ENCODE measurements at regions not wholly inside any gene's neighbourhood (a gene's known extent, or its start where the extent isn't known, plus 50 kb on each side); places are given as distances from the start of the nearest gene placed in this dataset.
A peak's percentile ranks its signal among the peaks of the same experiment; 100 is the strongest.
"Not testable (repeated sequence)": the region's sequence is repeated elsewhere in the genome, so short reads cannot be mapped to it uniquely, and the experiment has no call there.

DNA sequence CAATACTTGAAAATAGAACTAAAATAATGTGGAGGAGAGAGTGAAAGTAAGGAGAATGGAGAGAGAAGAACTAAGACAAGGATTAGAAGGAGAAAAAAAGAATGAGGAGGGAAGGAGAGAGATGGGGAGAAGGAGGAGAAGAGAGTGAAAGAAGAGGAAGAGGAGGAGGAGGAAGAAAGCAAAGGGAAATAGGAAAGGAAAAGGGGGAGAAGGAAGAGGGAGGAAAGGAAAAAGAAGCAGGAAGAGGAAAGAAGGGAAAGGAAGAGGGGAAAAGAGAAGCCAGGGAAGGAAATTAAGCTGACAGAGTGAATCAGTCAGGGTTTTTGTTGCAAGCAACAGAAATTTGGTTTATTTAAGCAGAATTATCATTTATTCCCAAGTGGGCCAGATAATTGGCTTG is 241.7 kb upstream of the P2RY1 start:
- H3K4me3 Mint-ChIP-seq (ENCODE audit: low read depth, unreplicated experiment): no peak overlapping the region
- BruUV-seq (replicated peaks): no TSS peak
- H3K36me3 Mint-ChIP-seq (ENCODE audit: insufficient read depth, unreplicated experiment): no peaks in the 10 kb centered on the region
- no peak for DNase-seq
- CTCF ChIA-PET: no interaction called here
- intact Hi-C loops (cut with micrococcal nuclease; ENCODE audit: unreplicated experiment): loop anchor here (10.0 kb wide), 1 partner anchor 242 kb away; the partner anchor contains the start of gene P2RY1
- H3K27ac Mint-ChIP-seq (ENCODE audit: unreplicated experiment): no peak overlapping the region
- TF ChIP-seq, protein P1, sequence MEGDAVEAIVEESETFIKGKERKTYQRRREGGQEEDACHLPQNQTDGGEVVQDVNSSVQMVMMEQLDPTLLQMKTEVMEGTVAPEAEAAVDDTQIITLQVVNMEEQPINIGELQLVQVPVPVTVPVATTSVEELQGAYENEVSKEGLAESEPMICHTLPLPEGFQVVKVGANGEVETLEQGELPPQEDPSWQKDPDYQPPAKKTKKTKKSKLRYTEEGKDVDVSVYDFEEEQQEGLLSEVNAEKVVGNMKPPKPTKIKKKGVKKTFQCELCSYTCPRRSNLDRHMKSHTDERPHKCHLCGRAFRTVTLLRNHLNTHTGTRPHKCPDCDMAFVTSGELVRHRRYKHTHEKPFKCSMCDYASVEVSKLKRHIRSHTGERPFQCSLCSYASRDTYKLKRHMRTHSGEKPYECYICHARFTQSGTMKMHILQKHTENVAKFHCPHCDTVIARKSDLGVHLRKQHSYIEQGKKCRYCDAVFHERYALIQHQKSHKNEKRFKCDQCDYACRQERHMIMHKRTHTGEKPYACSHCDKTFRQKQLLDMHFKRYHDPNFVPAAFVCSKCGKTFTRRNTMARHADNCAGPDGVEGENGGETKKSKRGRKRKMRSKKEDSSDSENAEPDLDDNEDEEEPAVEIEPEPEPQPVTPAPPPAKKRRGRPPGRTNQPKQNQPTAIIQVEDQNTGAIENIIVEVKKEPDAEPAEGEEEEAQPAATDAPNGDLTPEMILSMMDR (IDR thresholded peaks at IDR 0.05; ENCODE audit: unreplicated experiment): no peak
- no peaks in the 10 kb centered on the region for H3K27me3 Mint-ChIP-seq (ENCODE audit: unreplicated experiment)
- H3K9me3 Mint-ChIP-seq (ENCODE audit: low read depth, unreplicated experiment): no peaks in the 10 kb centered on the region
- peaks cover 39% of the 10 kb centered on the region for H3K4me1 Mint-ChIP-seq (ENCODE audit: low read depth, unreplicated experiment)

DNA sequence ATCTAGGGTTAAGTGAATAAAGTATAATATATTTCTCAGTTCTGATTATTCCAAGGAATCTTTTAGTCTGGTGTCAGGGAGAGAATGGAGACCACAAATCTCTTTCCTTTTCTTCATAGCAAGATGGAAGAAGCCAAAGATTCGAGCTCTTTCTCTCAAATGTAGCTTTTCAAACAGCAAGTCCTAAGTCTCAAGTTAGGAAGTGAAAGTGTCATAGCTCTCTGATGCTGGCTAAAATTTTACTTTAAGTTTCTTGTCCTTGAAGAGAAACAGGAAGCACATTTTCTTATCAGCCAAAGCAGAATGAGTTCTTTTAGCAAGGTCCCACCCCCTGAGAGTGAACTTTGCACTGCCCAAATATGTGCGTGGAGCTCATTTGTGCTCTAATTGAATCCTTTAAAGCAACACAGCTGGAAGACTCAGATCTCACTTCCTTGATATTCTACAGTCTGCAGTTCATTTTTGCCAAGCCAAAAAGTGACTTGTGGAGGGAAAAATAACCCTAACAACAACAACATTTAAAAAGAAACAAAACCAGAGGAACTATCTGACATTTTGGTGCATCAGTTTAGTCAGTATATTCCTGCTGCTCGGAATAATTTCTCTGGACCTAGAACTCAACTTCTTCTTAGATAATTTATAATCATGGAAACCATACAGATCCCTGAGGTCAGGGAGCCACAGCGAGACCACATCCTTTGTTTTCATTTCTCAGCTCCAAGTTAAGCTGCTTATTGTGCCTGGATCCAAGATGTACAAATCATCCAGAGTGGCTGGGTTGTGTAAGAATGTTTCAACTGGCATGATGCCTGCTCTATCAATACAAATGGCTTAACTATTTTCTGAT is 238.7 kb upstream of the P2RY1 start:
- H3K27me3 Mint-ChIP-seq (ENCODE audit: unreplicated experiment): no peaks in the 10 kb centered on the region
- H3K4me1 Mint-ChIP-seq (ENCODE audit: low read depth, unreplicated experiment): peaks cover 45% of the 10 kb centered on the region
- DNase-seq: peak; percentile 72
- BruUV-seq (replicated peaks): no TSS peak
- H3K36me3 Mint-ChIP-seq (ENCODE audit: insufficient read depth, unreplicated experiment): no peaks in the 10 kb centered on the region
- peak overlapping the region; percentile 9 for H3K4me3 Mint-ChIP-seq (ENCODE audit: low read depth, unreplicated experiment)
- peak overlapping the region; percentile 69 for H3K27ac Mint-ChIP-seq (ENCODE audit: unreplicated experiment)
- intact Hi-C loops (cut with micrococcal nuclease; ENCODE audit: unreplicated experiment): loop anchor here (2.0 to 10.0 kb wide), 2 partner anchors 239 to 365 kb away; partner anchors contain the start of gene P2RY1
- TF ChIP-seq, protein P1 (IDR thresholded peaks at IDR 0.05; ENCODE audit: unreplicated experiment): no peak
- CTCF ChIA-PET: interaction anchor here (0.6 to 1.5 kb wide), 9 partner anchors 13 to 1417 kb away, joined by 3 to 5 read pairs (median 3); no protein-coding TSS in a partner anchor
- peaks cover 3% of the 10 kb centered on the region for H3K9me3 Mint-ChIP-seq (ENCODE audit: low read depth, unreplicated experiment)

DNA sequence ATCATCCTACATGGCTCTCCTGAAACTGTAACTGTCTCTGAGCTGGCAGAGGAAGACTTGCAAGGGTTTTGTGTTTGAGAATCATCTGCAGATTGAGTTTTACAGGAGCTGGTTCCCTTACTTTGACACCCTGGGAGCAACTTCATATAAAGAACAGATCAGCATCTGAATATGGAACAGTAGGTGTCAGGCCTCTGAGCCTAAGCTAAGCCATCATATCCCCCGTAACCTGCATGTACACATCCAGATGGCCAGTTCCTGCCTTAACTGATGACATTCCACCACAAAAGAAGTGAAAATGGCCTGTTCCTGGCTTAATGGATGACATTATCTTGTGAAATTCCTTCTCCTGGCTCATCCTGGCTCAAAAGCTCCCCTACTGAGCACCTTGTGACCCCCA is 238.1 kb upstream of the P2RY1 start:
- H3K36me3 Mint-ChIP-seq (ENCODE audit: insufficient read depth, unreplicated experiment); BruUV-seq (replicated peaks); H3K27me3 Mint-ChIP-seq (ENCODE audit: unreplicated experiment); H3K9me3 Mint-ChIP-seq (ENCODE audit: low read depth, unreplicated experiment); DNase-seq: not testable (repeated sequence)
- Mint-ChIP-seq H3K27ac (ENCODE audit: unreplicated experiment) (peak overlapping the region; percentile 69), H3K4me1 (ENCODE audit: low read depth, unreplicated experiment) (peaks cover 39% of the 10 kb centered on the region), H3K4me3 (ENCODE audit: low read depth, unreplicated experiment) (peak overlapping the region; percentile 9)
- intact Hi-C loops (cut with micrococcal nuclease; ENCODE audit: unreplicated experiment): loop anchor here (2.0 to 10.0 kb wide), 2 partner anchors 238 to 364 kb away; partner anchors contain the start of gene P2RY1
- CTCF ChIA-PET: interaction anchor here (1.1 to 1.5 kb wide), 3 partner anchors 12 to 122 kb away, joined by 3 to 5 read pairs (median 4); no protein-coding TSS in a partner anchor

DNA sequence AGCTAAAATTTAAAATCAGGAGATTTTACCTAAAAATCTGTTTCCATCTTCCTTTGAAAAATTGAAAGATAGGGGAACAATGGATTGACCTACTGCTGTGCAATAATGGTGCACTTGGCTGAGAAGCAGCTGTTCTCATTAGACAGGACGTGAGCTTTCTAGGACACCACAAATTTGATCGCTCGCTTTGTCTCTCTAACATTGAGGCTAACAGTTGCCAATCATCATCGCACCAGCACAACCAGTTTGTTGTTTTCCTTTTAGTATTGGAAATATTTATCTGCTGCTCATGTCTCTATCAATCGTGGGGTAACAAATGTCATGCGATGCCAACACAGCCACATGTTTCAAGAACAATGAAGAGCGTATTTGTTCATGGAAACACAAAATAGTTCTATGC is 228.8 kb upstream of the P2RY1 start:
- no peaks in the 10 kb centered on the region for H3K36me3 Mint-ChIP-seq (ENCODE audit: insufficient read depth, unreplicated experiment)
- TF ChIP-seq, protein P1 (IDR thresholded peaks at IDR 0.05; ENCODE audit: unreplicated experiment): no peak
- no TSS peak for BruUV-seq (replicated peaks)
- CTCF ChIA-PET: no interaction called here
- peaks cover 6% of the 10 kb centered on the region for H3K9me3 Mint-ChIP-seq (ENCODE audit: low read depth, unreplicated experiment)
- no peak for DNase-seq
- H3K27me3 Mint-ChIP-seq (ENCODE audit: unreplicated experiment): no peaks in the 10 kb centered on the region
- no peak overlapping the region for H3K4me3 Mint-ChIP-seq (ENCODE audit: low read depth, unreplicated experiment)
- peaks cover 10% of the 10 kb centered on the region for H3K4me1 Mint-ChIP-seq (ENCODE audit: low read depth, unreplicated experiment)
- intact Hi-C loops (cut with micrococcal nuclease; ENCODE audit: unreplicated experiment): no loop called here
- no peak overlapping the region for H3K27ac Mint-ChIP-seq (ENCODE audit: unreplicated experiment)

DNA sequence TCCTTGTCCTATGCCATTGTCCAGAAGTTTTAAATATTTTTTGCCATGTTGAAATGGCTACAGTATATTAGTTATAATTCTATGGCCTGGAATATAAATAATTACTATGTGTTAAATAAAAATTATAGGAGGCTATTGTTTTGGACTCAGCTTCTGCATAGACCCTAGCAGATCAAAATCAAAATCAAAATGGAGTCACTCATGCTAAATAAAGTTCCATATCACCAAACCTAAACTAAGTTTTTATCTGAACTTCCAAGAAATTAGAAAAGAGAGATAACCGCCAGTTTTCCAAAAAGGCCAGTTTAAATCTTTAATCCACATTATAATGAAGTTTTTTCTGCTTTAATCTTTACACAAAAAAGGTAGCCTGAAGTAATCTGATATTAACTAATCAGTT is 227.8 kb upstream of the P2RY1 start:
- CTCF ChIA-PET: no interaction called here
- intact Hi-C loops (cut with micrococcal nuclease; ENCODE audit: unreplicated experiment): no loop called here
- no peak for DNase-seq
- Mint-ChIP-seq H3K27me3 (ENCODE audit: unreplicated experiment) (no peaks in the 10 kb centered on the region), H3K4me3 (ENCODE audit: low read depth, unreplicated experiment) (no peak overlapping the region), H3K4me1 (ENCODE audit: low read depth, unreplicated experiment) (peaks cover 10% of the 10 kb centered on the region), H3K9me3 (ENCODE audit: low read depth, unreplicated experiment) (peaks cover 6% of the 10 kb centered on the region), H3K27ac (ENCODE audit: unreplicated experiment) (no peak overlapping the region), H3K36me3 (ENCODE audit: insufficient read depth, unreplicated experiment) (no peaks in the 10 kb centered on the region)
- BruUV-seq (replicated peaks): no TSS peak
- TF ChIP-seq, protein P1 (IDR thresholded peaks at IDR 0.05; ENCODE audit: unreplicated experiment): no peak

All from Calu3 (cell line).